Common myeloid progenitor, CD34-positive (primary cell): ENCODE measurements at regions not wholly inside any gene's neighbourhood (a gene's known extent, or its start where the extent isn't known, plus 50 kb on each side); places are given as distances from the start of the nearest gene placed in this dataset.

ENCODE experiments used
- CTCF ChIA-PET: fragments of 350-600 bp; sonication (Branson Sonifier 250); formaldehyde crosslinking; loops from one replicate; lab custom pipeline; 2021; ENCODE audit warnings: antibody characterized with exemption; lab: Charles Lee
- POLR2A ChIA-PET: fragments of 350-600 bp; sonication (Branson Sonifier 250); formaldehyde crosslinking; loops from one replicate; lab custom pipeline; 2021; ENCODE audit warnings: antibody characterized with exemption; lab: Charles Lee
- DNase-seq, 3 donors: peaks; one replicate each; pipeline versions ENCODE4 v3.0.0 to v3.0.0-alpha.2; 2013
- H3K27ac ChIP-seq, 2 experiments: 1 replicate in 1 of 2; 2 replicates in 1 of 2; pipeline ENCODE4 v1.7.0; 2013; ENCODE audit warnings: inconsistent platforms in 2 of 2, low read length in 2 of 2, mild to moderate bottlenecking in 2 of 2, low read depth in 1 of 2, moderate library complexity in 1 of 2; ENCODE audit not compliant: severe bottlenecking in 2 of 2, insufficient read depth in 1 of 2, poor library complexity in 1 of 2
- H3K27me3 ChIP-seq, 5 experiments: replicated peaks in 2 of 5; 1 replicate in 3 of 5; 2 replicates in 2 of 5; pipeline versions ENCODE4 v1.6.1 to v1.7.0; 2013; ENCODE audit warnings: low read length in 4 of 5, mild to moderate bottlenecking in 2 of 5, moderate library complexity in 2 of 5, inconsistent platforms in 1 of 5; ENCODE audit not compliant: insufficient read depth in 5 of 5, control insufficient read depth in 4 of 5
- H3K36me3 ChIP-seq, 4 experiments: 1 replicate in 2 of 4; 2 replicates in 2 of 4; pipeline versions ENCODE4 v1.6.1 to v1.7.0; 2013; ENCODE audit warnings: low read length in 3 of 4, control low read depth in 1 of 4, mild to moderate bottlenecking in 1 of 4; ENCODE audit not compliant: control insufficient read depth in 4 of 4, insufficient read depth in 4 of 4
- H3K4me1 ChIP-seq, 4 experiments: 1 replicate in 3 of 4; 2 replicates in 1 of 4; pipeline versions ENCODE4 v1.6.1 to v1.7.1; 2013; ENCODE audit warnings: low read length in 3 of 4, mild to moderate bottlenecking in 3 of 4, control low read depth in 1 of 4, inconsistent platforms in 1 of 4, moderate library complexity in 1 of 4; ENCODE audit not compliant: control insufficient read depth in 4 of 4, insufficient read depth in 4 of 4; ENCODE audit errors: control extremely low read depth in 1 of 4
- H3K4me3 ChIP-seq, 7 experiments: 1 replicate in 4 of 7; 2 replicates in 3 of 7; pipeline versions ENCODE4 v1.5.1 to v1.7.0; 2013; ENCODE audit warnings: mild to moderate bottlenecking in 7 of 7, low read length in 6 of 7, moderate library complexity in 6 of 7, inconsistent platforms in 2 of 7, low read depth in 2 of 7, control low read depth in 1 of 7; ENCODE audit not compliant: insufficient read depth in 4 of 7, control insufficient read depth in 1 of 7; ENCODE audit errors: extremely low read depth in 1 of 7
- H3K9me3 ChIP-seq, 5 experiments: 1 replicate in 4 of 5; 2 replicates in 1 of 5; pipeline versions ENCODE4 v1.6.1 to v1.7.1; 2013; ENCODE audit warnings: low read length in 4 of 5, mild to moderate bottlenecking in 2 of 5, inconsistent platforms in 1 of 5, low read depth in 1 of 5, moderate library complexity in 1 of 5; ENCODE audit not compliant: control insufficient read depth in 4 of 5, insufficient read depth in 2 of 5; ENCODE audit errors: control extremely low read depth in 1 of 5
- WGBS: methylation state at CpG from one replicate; pipeline ENCODE4 v1.1.5; 2013; ENCODE audit not compliant: insufficient coverage; 5-methylcytosine and 5-hydroxymethylcytosine counted together

DNA sequence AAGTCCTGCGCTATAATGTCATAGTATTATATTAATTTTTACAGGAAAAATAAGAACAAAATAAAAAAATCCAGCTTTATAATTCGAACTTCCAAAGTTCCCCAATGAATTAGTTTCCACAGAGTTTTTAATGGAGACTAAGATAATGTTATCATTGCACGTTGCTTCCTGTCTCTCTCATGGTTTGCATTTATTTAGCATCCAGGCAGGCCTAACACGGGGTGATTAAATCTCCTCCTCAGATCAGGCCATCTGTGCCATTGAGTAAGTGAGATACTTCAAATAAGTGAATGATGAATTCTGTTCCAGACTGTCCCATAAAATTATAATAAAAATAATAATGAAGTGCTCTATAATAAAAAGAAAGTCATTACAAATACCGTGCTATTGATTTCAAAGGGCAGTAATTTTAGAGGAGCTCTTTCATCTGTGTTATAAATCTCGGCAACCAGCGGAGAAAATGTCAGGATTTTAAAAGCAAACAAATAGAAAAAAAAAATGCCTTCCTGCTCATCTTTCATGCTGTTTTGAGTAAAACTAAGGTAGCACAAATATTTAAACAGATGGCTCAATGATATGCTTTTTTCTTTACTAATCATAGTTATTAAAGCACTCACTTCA lies 570.6 kb upstream of the ZNF608 start:
- no peak overlapping the region for H3K27ac ChIP-seq
- ChIA-PET CTCF (interaction anchor here (0.7 kb wide), 1 partner anchor 137 kb away, joined by 3 read pairs; no protein-coding TSS in a partner anchor), POLR2A (no interaction called here)
- no peaks in the 10 kb centered on the region for H3K36me3 ChIP-seq
- 100% methylated on average over 2 of the region's 7 CpGs for WGBS
- H3K4me3 ChIP-seq, result no peak overlapping the region
- H3K4me1 ChIP-seq, result no peaks in the 10 kb centered on the region
- H3K9me3 ChIP-seq, result peaks cover 0 to 5% (median 0%) of the 10 kb centered on the region in 5 experiments
- DNase-seq, result no peak
- H3K27me3 ChIP-seq, result no peaks in the 10 kb centered on the region

DNA sequence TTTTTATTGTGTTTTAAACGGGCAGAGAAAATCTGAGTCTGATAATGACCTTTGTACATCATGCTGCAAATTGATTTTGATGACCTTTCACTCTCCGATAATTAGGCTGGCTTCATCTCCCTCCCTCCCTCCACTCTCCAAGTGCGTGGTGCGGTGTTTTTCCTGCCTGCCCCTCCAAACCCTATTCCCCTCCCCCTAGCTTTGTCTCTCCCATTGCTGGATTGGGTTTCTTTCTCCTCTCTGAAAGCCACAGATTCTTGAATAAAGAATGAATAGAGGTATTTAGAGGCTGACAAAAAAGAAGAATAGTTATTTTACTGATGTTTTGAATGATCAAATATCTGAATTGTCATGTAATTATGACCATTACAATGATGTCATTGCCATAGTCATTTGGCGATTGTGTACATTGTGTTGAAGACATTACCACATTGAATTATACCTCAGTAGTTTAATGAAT lies 571.1 kb upstream of the ZNF608 start:
- H3K4me1 ChIP-seq, result no peaks in the 10 kb centered on the region
- DNase-seq, result no peak
- WGBS, result 87% methylated on average over 4 of the region's 5 CpGs
- no peaks in the 10 kb centered on the region for H3K36me3 ChIP-seq
- no peaks in the 10 kb centered on the region for H3K27me3 ChIP-seq
- ChIA-PET POLR2A (no interaction called here), CTCF (no interaction called here)
- H3K4me3 ChIP-seq, result no peak overlapping the region
- peaks cover 0 to 5% (median 0%) of the 10 kb centered on the region in 5 experiments for H3K9me3 ChIP-seq
- no peak overlapping the region for H3K27ac ChIP-seq

DNA sequence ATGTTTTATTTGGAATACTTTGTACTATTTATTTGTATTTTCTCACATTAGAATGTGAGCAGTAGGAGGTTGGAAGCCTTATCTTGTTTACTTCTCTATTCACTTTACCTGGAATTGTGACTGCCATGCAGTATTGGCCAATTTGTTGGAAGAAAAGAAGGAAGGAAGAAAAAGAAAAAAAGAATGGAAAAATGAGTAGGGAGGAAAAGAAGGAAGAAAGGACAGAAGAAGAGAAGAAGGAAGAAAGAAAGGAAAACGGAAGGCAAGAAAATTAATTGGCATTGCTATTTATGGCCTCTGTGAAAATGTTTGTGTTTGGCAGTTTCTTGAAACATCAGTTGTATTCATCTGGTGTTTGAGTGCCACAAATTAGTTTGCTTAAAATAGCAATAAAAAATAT lies 575.2 kb upstream of the ZNF608 start:
- H3K27me3 ChIP-seq, result no peaks in the 10 kb centered on the region
- no peaks in the 10 kb centered on the region for H3K9me3 ChIP-seq
- H3K4me3 ChIP-seq, result no peak overlapping the region
- no peaks in the 10 kb centered on the region for H3K36me3 ChIP-seq
- 100% methylated on average over 1 of the region's 1 CpG for WGBS
- no peaks in the 10 kb centered on the region for H3K4me1 ChIP-seq
- DNase-seq, result no peak
- ChIA-PET POLR2A (no interaction called here), CTCF (interaction anchor here (0.5 kb wide), 1 partner anchor 15 kb away, joined by 3 read pairs; no protein-coding TSS in a partner anchor)
- H3K27ac ChIP-seq, result no peak overlapping the region

DNA sequence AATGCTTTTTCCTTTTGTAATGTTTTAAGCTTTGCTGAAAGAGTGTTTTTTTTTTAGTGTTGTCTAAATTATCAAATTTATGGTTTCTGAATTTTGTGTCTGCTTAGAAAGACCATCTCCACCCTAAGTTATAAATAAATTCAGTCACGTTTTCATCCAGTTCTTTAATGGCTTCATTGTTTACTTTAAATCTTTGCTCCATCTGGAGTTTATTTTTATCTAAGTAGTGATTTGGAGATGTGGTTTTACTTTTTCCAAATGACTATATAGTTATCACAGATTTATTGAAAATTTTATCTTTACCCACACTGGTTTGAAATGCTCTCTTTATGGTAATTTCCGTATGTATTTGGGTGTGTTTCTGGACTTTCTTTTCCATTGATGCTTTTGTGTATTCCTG lies 577.2 kb upstream of the ZNF608 start:
- no peak for DNase-seq
- CTCF ChIA-PET, result no interaction called here
- Histone ChIP-seq H3K27me3 (no peaks in the 10 kb centered on the region), H3K9me3 (no peaks in the 10 kb centered on the region), H3K4me3 (no peak overlapping the region), H3K36me3 (no peaks in the 10 kb centered on the region), H3K4me1 (no peaks in the 10 kb centered on the region), H3K27ac (no peak overlapping the region)
- no CpG with 5 or more reads among the region's 2 CpGs for WGBS
- POLR2A ChIA-PET, result no interaction called here

- Histone ChIP-seq H3K4me3 (no peak overlapping the region), H3K27ac (no peak overlapping the region), H3K36me3 (no peaks in the 10 kb centered on the region), H3K4me1 (no peaks in the 10 kb centered on the region), H3K27me3 (no peaks in the 10 kb centered on the region), H3K9me3 (peaks cover 0 to 3% (median 0%) of the 10 kb centered on the region in 5 experiments)
- 96% methylated on average over 3 of the region's 4 CpGs for WGBS
- ChIA-PET POLR2A (interaction anchor here (0.6 kb wide), 1 partner anchor 271 kb away, joined by 4 read pairs; no protein-coding TSS in a partner anchor), CTCF (no interaction called here)
- DNase-seq, result no peak
These were observed 579.2 kb upstream of the ZNF608 start for GRCh38 chr5:125325488-125326149.

- H3K9me3 ChIP-seq, result peaks cover 0 to 3% (median 0%) of the 10 kb centered on the region in 5 experiments
- H3K4me1 ChIP-seq, result no peaks in the 10 kb centered on the region
- H3K4me3 ChIP-seq, result no peak overlapping the region
- no peak overlapping the region for H3K27ac ChIP-seq
- CTCF ChIA-PET, result no interaction called here
- H3K27me3 ChIP-seq, result no peaks in the 10 kb centered on the region
- no peaks in the 10 kb centered on the region for H3K36me3 ChIP-seq
- POLR2A ChIA-PET, result interaction anchor here (0.6 kb wide), 1 partner anchor 271 kb away, joined by 4 read pairs; no protein-coding TSS in a partner anchor
- no peak for DNase-seq
These were observed 579.7 kb upstream of the ZNF608 start for GRCh38 chr5:125326150-125326510.

DNA sequence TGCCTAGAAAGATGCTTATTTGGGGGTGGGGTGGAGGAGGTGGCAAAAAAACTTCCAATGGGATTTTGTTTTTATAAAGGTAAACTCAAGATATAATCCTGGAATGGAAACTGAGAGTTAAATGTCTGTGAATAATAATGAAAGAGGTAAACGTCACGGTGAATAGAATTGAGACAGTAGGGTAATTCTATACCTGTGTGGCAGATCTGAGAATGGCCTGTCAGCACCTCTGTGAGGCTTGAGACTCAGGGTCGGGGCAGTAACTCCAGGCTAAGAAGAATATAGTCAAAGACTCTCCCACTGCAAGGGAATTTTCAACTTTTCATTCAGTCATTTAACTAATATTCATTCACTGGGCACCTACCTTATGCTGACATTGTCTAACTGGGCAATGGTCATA lies 581.2 kb upstream of the ZNF608 start:
- Histone ChIP-seq H3K27me3 (no peaks in the 10 kb centered on the region), H3K9me3 (peaks cover 0 to 3% (median 0%) of the 10 kb centered on the region in 5 experiments), H3K36me3 (no peaks in the 10 kb centered on the region), H3K4me1 (peaks cover 0 to 10% (median 0%) of the 10 kb centered on the region in 4 experiments), H3K4me3 (no peak overlapping the region), H3K27ac (no peak overlapping the region)
- 100% methylated on average over 2 of the region's 3 CpGs for WGBS
- DNase-seq, result no peak
- ChIA-PET POLR2A (no interaction called here), CTCF (no interaction called here)
